MM.1S (cell line): ENCODE measurements at regions not wholly inside any gene's neighbourhood (a gene's known extent, or its start where the extent isn't known, plus 50 kb on each side); places are given as distances from the start of the nearest gene placed in this dataset.

ENCODE experiments used
- DNase-seq: peaks from one replicate; pipeline ENCODE4 v3.0.0-alpha.2; 2015
- H2AFZ ChIP-seq: fragments of 300-600 bp; sonication (generic); 2 replicates; pipeline ENCODE4 v1.6.0; 2016; ENCODE audit warnings: antibody characterized with exemption, low read length
- H3F3A ChIP-seq: fragments of 300-600 bp; sonication (generic); 2 replicates; pipeline ENCODE4 v1.6.1; 2016; ENCODE audit warnings: mild to moderate bottlenecking, antibody characterized with exemption, low read length, moderate library complexity, mixed read lengths; ENCODE audit not compliant: insufficient read depth
- H3K27ac ChIP-seq: fragments of 300-600 bp; sonication (generic); 2 replicates; pipeline ENCODE4 v1.5.1; 2016; ENCODE audit warnings: mild to moderate bottlenecking, low read length
- H3K27me3 ChIP-seq: fragments of 300-600 bp; sonication (generic); replicated peaks from 2 replicates; pipeline ENCODE4 v1.6.0; 2016; ENCODE audit warnings: low read length; ENCODE audit not compliant: insufficient read depth
- H3K36me3 ChIP-seq: fragments of 300-600 bp; sonication (generic); replicated peaks from 2 replicates; pipeline ENCODE4 v1.6.1; 2016; ENCODE audit warnings: mild to moderate bottlenecking, low read length, mixed read lengths; ENCODE audit not compliant: insufficient read depth
- H3K4me1 ChIP-seq: fragments of 300-600 bp; sonication (generic); 2 replicates; pipeline ENCODE4 v1.6.1; 2016; ENCODE audit warnings: low read length, mixed read lengths
- H3K4me2 ChIP-seq: fragments of 300-600 bp; sonication (generic); 2 replicates; pipeline ENCODE4 v1.6.0; 2016; ENCODE audit warnings: low read depth, low read length
- H3K4me3 ChIP-seq: fragments of 300-600 bp; sonication (generic); 2 replicates; pipeline ENCODE4 v1.5.1; 2016; ENCODE audit warnings: low read length, mixed read lengths
- H3K79me2 ChIP-seq: fragments of 300-600 bp; sonication (generic); 2 replicates; pipeline ENCODE4 v1.6.1; 2016; ENCODE audit warnings: mixed run types, low read length, mixed read lengths
- H3K9ac ChIP-seq: fragments of 300-600 bp; sonication (generic); 2 replicates; pipeline ENCODE4 v1.6.1; 2016; ENCODE audit warnings: low read length, mixed read lengths
- H3K9me2 ChIP-seq: fragments of 300-600 bp; sonication (generic); replicated peaks from 2 replicates; pipeline ENCODE4 v1.6.1; 2016; ENCODE audit warnings: mild to moderate bottlenecking, low read length, mixed read lengths; ENCODE audit not compliant: insufficient read depth
- H3K9me3 ChIP-seq: fragments of 300-600 bp; sonication (generic); replicated peaks from 2 replicates; pipeline ENCODE4 v1.6.1; 2016; ENCODE audit warnings: mild to moderate bottlenecking, low read length, mixed read lengths; ENCODE audit not compliant: insufficient read depth
- H4K20me1 ChIP-seq: fragments of 300-600 bp; sonication (generic); 2 replicates; pipeline ENCODE4 v1.6.1; 2016; ENCODE audit warnings: mild to moderate bottlenecking, low read length, moderate library complexity, mixed read lengths; ENCODE audit not compliant: insufficient read depth
- EZH2 ChIP-seq: fragments of 300-600 bp; sonication (generic); optimal IDR thresholded peaks from 2 replicates; pipeline ENCODE3; 2017; ENCODE audit warnings: low read depth, mild to moderate bottlenecking, antibody characterized with exemption, low read length, mixed read lengths
- EZH2phosphoT487 ChIP-seq: fragments of 300-600 bp; sonication (generic); IDR thresholded peaks from 2 replicates; pipeline ENCODE4 v1.6.1; 2018; ENCODE audit warnings: antibody characterized with exemption, low read length
- TF ChIP-seq, protein P1 (sequence below): fragments of 300-600 bp; sonication (generic); IDR thresholded peaks from 2 replicates; pipeline ENCODE4 v1.5.1; 2016; ENCODE audit warnings: antibody characterized with exemption, low read length, mixed read lengths

DNA sequence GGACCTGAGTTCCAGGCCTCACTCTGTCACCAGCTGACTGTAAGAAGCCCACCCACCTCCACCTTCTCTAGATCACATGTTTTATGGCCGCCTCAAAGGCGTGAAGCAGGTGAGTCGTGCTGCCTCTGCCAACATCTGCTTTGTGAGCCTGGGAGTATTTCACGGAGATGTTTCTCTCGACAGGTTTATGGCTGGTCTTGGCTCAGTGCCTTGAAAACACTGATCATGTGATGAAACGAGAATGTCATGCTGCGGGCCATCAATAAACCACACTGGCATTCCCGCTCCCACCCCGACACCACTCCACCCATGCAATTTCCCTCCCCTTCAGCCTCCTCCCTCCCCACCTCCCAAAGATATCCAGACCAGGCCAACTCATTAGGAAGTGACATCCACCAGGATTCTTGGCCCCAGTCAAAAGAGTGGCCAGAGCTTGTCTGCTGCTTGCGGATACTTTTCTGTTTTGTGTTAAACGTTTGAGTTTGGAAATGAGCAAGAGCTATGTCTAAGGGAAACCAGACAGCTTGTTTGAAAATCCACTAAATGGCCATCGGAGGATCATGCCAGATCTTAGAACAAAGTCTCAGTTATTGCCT is 53.8 kb upstream of the NTF3 start:
- DNase-seq = no peak
- no peaks in the 10 kb centered on the region for H3K4me1 ChIP-seq
- no peak overlapping the region for H2AFZ ChIP-seq
- H4K20me1 ChIP-seq = no peaks in the 10 kb centered on the region
- H3K9ac ChIP-seq = no peak overlapping the region
- no peaks in the 10 kb centered on the region for H3F3A ChIP-seq
- no peaks in the 10 kb centered on the region for H3K79me2 ChIP-seq
- H3K9me3 ChIP-seq = no peaks in the 10 kb centered on the region
- no peak for TF ChIP-seq EZH2
- TF ChIP-seq, protein P1, sequence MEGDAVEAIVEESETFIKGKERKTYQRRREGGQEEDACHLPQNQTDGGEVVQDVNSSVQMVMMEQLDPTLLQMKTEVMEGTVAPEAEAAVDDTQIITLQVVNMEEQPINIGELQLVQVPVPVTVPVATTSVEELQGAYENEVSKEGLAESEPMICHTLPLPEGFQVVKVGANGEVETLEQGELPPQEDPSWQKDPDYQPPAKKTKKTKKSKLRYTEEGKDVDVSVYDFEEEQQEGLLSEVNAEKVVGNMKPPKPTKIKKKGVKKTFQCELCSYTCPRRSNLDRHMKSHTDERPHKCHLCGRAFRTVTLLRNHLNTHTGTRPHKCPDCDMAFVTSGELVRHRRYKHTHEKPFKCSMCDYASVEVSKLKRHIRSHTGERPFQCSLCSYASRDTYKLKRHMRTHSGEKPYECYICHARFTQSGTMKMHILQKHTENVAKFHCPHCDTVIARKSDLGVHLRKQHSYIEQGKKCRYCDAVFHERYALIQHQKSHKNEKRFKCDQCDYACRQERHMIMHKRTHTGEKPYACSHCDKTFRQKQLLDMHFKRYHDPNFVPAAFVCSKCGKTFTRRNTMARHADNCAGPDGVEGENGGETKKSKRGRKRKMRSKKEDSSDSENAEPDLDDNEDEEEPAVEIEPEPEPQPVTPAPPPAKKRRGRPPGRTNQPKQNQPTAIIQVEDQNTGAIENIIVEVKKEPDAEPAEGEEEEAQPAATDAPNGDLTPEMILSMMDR = no peak
- TF ChIP-seq EZH2phosphoT487 = no peak
- no peak overlapping the region for H3K27ac ChIP-seq
- H3K4me2 ChIP-seq = no peak overlapping the region
- no peaks in the 10 kb centered on the region for H3K9me2 ChIP-seq
- no peaks in the 10 kb centered on the region for H3K27me3 ChIP-seq
- H3K4me3 ChIP-seq = no peak overlapping the region
- no peaks in the 10 kb centered on the region for H3K36me3 ChIP-seq

DNA sequence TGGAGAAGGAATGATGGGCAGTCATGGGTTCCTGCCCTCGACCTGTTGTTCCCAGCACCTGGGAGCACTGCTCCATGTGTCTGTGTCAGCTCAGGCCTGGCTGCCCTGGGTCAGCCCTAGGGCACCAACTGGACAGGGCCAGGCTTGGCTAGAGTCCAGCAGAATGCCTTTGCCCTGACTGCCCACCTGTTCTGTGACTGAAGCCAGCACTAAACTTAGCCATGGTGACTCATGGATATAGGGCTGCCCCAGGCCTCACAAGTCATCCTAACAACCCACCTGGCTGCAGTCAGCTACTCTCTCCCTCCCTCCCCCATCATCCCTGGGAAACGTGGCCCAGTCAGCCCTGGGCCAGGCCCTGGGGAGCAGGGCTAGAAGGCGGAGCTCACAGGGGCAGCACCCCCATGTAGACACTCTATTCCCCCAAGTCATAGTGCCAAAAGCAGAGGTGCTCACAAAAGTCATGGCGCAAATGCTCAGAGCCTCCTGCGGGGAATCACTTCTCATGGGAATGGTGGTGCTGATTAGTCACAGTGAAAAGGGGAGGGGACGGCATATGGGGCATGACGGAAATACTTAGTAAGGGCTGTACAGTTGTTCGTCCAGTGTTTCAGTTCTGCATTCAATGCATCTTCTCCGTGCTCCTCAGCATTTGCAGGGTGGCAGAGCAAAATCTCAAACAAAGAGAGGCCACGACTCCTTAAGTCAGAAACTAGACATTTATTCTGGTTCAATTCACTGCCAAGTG is 52.0 kb upstream of the NTF3 start:
- no peak for DNase-seq

More for the DNA sequence above, 52.0 kb upstream of the NTF3 start:
- no peak overlapping the region for H3K27ac ChIP-seq
- TF ChIP-seq EZH2 (no peak), EZH2phosphoT487 (no peak)
- TF ChIP-seq, protein P1 = no peak
- no peaks in the 10 kb centered on the region for H3K4me1 ChIP-seq
- no peak overlapping the region for H3K4me3 ChIP-seq
- no peak overlapping the region for H3K4me2 ChIP-seq
- H3K36me3 ChIP-seq = no peaks in the 10 kb centered on the region
- no peak overlapping the region for H2AFZ ChIP-seq
- no peak overlapping the region for H3K9ac ChIP-seq
- no peaks in the 10 kb centered on the region for H3K9me2 ChIP-seq
- no peaks in the 10 kb centered on the region for H4K20me1 ChIP-seq
- no peaks in the 10 kb centered on the region for H3K27me3 ChIP-seq
- H3K9me3 ChIP-seq = no peaks in the 10 kb centered on the region
- H3K79me2 ChIP-seq = no peaks in the 10 kb centered on the region
- H3F3A ChIP-seq = no peaks in the 10 kb centered on the region
